Gastroesophageal sphincter (tissue), 3 donors: ENCODE measurements at regions not wholly inside any gene's neighbourhood (a gene's known extent, or its start where the extent isn't known, plus 50 kb on each side); places are given as distances from the start of the nearest gene placed in this dataset.

Experiments used
- CTCF ChIP-seq, 4 experiments: fragments of 200-600 bp in 2 of 4; fragments of 450-650 bp in 2 of 4; sonication (generic) in 1 of 4; IDR thresholded peaks; one replicate each; pipeline ENCODE4 v1.5.1; 2017 to 2019; ENCODE audit warnings: antibody characterized with exemption in 4 of 4, mild to moderate bottlenecking in 2 of 4, moderate library complexity in 2 of 4
- EP300 ChIP-seq: sonication (generic); formaldehyde crosslinking; IDR thresholded peaks from one replicate; pipeline ENCODE4 v1.6.1; 2017; ENCODE audit warnings: antibody characterized with exemption, mild to moderate bottlenecking
- POLR2A ChIP-seq, 2 donors: fragments of 450-650 bp; IDR thresholded peaks; one replicate each; pipeline ENCODE4 v1.6.1; 2017; ENCODE audit warnings: antibody characterized with exemption in 2 of 2, mild to moderate bottlenecking in 2 of 2, moderate library complexity in 1 of 2

- no peak for TF ChIP-seq POLR2A (IDR thresholded peaks at IDR 0.05)
- TF ChIP-seq CTCF (IDR thresholded peaks at IDR 0.05) = no peak
- no peak for TF ChIP-seq EP300
Measured at GRCh38 chr7:26515314-26515842, 223.7 kb downstream of the SNX10 start.
